DLD1 (cell line): ENCODE measurements at regions not wholly inside any gene's neighbourhood (a gene's known extent, or its start where the extent isn't known, plus 50 kb on each side); places are given as distances from the start of the nearest gene placed in this dataset.
"Not testable (repeated sequence)": the region's sequence is repeated elsewhere in the genome, so short reads cannot be mapped to it uniquely, and the experiment has no call there.

Experiments
- in situ Hi-C: cut with HindIII; loops from 2 replicates; pipeline ENCODE4 v1.10.0; 2017; ENCODE audit warnings: low sequenced_read_pairs

DNA sequence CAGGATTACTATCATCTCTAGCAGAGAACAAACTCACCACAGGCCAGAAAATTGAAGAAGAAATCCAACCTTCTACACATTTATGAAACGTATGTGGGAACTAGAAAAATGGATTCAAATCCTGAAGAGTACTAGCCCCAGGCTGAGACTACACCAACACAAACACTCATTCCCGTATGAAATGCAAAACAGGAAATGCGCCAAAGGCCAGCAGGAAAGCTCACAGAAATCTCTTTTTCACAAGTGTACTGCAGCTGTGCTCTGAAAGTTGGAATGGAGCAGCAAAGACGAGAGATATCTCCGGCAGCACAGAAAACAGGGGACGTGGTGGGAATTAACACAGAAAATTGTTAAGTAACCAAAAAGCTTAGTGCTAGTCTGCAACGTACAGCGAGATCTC lies 913.5 kb downstream of the TDRD15 start:
- in situ Hi-C loops, result no loop called here

DNA sequence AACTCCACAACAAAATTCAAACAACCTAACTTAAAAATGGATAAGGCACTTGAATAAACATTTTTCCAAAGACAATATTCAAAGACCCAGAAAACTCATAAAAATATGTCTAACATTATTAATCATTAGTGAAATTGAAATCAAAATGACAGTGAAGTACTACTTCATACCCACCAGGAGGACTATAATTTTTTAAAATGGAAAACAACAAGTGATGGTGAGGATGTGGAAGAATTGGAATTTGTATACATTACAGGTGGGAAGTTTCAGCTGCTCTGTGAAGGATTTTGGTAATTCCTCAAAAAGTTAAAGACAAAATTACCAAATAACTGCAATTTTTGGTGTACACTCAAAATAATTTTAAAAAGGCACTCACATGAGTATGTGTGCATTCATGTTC lies 920.0 kb downstream of the TDRD15 start:
- in situ Hi-C loops, result no loop called here

DNA sequence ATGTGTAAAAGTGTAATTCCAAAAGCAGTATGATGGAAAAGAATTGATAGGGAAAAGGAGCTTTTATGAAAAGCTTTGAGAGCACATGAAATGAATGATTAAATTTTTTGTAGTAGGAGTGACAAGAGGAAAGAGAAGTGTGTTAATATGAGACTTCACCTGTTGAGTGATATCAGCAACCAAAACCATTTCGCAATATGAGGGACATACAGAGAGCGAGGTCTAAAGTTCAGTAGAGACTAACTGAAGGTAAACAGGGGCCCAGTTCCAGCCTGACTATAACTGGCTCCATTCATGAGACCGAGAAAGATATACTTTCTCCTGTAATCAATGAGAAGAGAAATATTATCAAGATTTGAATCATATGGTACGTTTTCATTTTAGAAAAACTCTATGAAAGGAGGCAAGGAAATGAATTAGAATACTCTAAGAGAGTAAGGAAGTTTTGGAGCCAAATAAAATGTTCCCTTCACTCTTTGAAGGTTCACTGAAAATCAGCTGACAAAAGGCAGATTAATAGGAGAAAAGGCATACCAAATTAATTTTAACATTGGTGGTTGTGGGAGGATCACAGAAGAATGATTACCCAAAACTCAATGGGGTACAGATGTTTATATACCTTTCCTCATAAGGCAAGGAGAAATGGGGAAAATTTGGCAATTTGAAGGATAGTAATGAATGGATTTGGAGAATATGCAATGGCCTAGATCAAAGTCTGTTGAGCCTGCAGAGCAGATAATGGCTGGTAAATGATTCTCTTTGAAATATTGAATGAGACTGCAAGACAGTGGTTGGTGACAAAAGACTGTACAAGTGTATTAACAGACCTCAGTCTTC lies 932.2 kb downstream of the TDRD15 start:
- in situ Hi-C loops, result no loop called here

DNA sequence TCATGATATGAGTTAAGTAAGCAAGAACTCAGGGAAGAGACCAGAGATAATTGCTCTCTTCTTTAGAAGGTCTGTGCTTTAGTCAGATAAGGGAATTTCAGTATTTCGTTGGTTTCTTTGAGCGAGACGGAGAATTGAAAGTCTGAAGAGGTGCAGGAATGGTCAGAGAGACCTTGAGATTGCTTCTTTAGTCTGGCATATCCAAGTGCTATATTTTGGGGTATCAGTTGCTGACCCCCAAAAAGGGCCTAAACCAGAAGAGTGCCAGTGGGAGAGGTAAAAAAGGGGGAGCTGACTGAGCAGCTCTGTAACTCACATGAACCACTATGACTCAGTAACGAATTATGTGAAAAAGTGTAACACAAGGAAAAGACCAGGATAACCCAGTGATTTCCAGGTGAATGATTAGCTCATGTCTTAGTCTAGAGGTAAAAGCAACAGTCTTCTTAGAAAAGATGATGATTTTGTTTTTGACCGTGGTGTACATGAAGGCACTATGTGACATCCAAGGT lies 932.9 kb downstream of the TDRD15 start:
- in situ Hi-C loops, result no loop called here

DNA sequence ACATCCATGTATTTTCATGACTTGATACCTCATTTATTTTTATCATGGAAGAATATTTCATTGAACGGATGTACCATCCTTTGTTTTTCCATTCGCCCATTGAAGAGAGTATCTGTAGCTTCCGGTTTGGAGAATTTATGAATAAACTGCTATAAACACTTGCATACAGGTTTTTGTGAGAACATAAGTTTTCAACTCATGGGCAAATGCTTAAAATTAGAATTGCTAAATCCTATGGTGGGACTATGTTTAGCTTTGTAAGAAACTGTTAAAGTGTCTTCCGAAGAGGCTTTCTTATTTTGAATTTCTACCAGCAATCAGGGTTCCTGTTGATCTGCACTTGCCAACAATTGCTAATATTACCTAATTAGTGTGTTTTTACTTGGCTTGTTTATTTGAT lies 938.9 kb downstream of the TDRD15 start:
- in situ Hi-C loops, result no loop called here

DNA sequence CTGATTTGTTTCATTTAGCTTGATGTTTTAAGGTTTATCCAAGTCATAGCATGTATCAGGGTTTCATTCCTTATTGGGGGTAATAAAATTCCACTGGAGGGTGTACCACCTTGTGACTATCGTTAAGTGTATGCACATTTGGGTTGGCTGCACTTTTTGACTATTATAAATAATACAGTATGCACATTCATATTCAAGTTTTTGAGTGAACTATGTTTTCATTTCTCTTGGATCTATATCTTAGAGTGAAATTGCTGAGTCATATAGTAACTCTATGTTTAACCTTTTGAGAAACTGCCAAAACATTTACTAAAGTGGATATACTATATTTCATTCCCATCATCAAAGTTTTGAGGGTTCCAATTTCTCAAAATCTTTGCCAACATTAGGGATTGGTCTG lies 952.7 kb downstream of the TDRD15 start:
- in situ Hi-C loops, result no loop called here

DNA sequence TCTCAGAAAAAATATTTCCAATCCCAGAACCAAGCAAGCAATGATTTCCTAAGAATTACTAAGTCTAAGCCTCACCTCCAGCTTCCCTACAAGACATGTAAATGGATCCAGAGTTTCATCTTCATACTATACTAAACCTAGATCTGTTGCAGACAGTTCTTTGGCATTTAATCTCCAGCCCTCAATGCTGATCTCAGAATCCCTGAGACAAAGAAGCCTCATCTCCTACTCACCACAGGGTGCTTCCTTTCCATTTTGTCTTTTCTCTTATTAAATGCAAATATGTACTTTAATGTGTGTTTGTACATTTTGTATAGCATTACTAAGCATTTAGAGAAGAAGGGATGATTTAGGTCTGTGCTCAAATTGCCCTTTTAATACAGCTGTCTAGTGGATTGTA lies 954.9 kb downstream of the TDRD15 start:
- in situ Hi-C loops, result no loop called here

DNA sequence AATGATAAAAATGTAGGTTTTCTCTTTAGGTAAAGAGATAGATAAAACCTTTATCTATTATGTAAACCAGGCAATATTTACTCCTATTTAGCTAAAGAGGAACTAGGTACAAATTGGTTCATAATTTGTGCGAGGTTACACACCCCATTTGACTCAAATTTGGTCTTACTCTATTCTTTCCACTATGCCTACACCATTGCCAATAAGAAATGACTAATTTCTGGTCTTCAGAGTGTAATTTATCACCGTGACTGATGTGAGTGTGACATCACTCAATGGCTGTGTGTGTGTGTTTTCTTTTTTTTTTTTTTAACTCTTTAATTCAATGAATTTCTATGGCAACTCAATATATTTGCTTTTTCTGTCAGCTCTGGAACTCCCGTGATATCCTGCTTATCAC lies 955.8 kb downstream of the TDRD15 start:
- in situ Hi-C loops, result no loop called here

DNA sequence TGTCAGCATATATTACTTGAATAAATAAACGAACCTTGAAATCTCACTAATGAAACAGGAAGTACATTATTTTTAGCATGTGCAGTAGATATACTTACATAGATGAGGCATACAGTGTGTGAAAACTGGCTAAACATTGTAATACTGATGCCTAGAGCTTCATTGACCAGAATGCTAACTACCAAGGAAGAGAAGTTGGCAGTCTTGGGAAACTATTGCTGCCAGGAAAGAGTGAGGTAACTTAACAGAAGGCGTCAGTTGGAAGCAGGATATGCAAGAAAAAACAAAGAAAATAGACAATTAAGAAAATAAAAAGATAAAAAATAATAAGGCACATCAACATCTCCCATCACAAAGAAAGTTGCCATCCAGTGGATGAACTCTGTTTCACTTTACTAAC lies 963.0 kb downstream of the TDRD15 start:
- in situ Hi-C loops, result no loop called here

DNA sequence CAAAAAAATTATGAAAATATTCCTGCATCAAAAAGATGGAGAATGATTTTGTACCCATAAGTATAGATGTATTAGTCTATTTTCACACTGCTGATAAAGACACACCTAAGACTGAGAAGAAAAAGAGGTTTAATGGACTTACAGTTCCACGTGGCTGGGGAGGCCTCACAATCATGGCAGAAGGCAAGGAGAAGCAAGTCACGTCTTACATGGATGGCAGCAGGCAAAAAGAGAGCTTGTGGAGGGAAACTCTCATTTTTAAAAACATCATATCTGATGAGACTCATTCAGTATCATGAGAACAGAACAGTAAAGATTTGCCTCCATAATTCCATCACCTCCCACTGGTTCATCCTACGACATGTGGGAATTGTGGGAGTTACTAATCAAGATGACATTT lies 979.8 kb downstream of the TDRD15 start:
- in situ Hi-C loops, result not testable (repeated sequence)

DNA sequence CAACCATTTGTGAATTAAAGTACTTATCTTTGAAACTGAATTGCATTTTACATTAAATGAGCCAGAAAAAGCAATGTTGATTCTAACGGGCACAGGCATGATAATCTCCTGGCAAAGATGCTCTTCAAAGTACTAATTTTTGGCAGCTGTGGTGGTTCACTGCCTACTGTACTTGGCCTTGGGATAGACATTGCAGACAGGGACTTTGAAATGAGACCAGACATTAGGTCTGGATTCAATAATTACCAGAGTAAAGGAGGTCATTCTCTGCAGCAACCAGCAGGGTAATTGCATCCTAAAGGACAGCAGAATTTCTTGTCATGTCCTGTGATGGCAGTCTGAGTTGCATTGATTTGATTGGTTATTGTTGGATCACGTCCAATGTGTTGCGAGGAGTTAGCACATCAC lies 986.5 kb downstream of the TDRD15 start:
- in situ Hi-C loops, result no loop called here

DNA sequence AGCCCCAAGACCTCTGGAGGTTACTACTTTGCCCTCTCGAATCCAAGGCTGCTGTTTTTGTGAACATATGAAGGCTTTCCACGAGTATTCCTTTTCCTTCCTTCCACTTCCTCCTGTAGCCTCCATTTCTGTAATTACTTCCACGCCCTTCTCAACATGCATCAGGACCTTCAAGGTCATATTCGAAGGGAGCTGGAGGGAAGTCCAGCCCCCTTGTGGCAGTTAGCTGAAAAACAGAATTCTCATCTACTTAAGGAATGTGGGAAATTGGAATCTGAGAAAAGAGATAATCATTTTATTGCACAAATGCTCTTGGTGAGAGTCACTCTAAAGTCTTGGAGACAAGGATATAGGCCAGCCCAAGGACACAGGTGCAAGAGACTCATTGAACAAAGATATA lies 1000.2 kb downstream of the TDRD15 start:
- in situ Hi-C loops, result no loop called here

DNA sequence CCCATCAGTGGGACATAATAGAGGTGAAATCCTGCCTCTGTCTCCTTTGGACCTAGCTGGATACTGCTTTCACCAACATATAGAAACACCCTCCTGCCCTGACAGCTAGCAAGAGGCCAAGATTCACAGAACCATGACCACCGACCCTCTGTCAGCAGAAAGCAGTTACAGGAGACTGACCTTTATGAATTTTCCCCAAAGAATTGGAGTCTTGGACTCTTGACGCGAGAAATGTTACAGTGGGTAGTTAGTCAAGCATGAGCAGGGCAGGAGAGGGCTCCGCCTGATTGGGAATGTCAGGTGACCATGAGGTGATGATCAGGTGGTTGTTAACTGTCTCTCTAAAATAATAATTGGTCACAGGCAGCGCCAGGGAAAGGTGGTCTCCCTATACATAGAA lies 1002.3 kb downstream of the TDRD15 start:
- in situ Hi-C loops, result no loop called here

DNA sequence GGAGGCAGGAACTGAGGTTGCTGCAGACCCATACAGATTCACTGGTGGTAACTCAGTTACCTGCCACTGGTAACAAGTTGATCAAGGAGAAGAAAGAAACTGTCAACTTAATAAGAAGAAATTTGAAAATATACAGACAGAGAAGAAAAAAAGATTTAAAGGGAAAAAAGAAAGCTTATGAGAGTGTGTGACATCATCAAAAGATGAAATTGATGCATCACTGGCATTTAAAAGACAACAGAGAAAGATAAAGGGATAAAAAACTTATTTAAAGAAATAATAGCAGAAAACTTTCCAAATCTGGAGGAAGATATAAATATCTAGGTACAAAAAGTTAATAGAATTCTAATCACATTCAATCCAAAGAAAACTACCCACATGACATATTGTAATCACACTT lies 1003.2 kb downstream of the TDRD15 start:
- in situ Hi-C loops, result no loop called here

DNA sequence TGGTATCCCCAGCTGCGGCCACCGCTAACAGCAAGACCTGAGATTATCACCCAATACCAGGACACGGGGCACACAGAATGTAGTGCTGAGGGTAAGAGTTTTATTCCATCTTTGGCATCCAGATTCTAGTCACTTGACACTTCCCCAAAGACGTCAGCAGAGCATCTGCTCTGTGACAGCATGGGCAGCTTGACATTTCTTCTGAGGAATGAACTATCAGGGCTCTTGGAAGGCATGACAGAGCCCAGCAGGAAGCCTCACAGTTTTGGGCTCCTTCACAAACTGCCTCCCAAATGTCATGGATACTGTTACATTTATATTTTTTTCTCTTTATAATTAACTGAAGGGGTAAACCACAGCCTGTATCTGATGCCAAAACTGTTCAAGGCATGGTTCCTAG lies 1010.7 kb downstream of the TDRD15 start:
- in situ Hi-C loops, result no loop called here

DNA sequence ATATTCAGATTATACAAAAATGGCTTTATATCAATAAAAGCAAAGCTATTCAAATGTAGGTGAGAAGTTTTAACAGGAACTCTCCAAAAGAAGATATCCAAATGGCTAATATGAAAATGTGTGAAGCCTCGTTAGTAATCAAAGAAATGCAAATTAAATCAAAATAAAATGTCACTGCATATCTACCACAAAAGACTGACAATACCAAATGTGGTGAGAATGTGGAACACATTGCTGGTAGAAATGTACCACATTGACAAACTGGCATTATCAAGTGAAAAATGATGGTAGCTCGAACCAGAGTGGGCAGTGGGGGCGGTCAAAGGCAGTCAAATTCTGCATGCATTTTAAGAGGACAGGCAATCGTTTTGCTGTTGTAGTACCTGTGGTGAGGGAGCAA lies 1012.7 kb downstream of the TDRD15 start:
- in situ Hi-C loops, result no loop called here

DNA sequence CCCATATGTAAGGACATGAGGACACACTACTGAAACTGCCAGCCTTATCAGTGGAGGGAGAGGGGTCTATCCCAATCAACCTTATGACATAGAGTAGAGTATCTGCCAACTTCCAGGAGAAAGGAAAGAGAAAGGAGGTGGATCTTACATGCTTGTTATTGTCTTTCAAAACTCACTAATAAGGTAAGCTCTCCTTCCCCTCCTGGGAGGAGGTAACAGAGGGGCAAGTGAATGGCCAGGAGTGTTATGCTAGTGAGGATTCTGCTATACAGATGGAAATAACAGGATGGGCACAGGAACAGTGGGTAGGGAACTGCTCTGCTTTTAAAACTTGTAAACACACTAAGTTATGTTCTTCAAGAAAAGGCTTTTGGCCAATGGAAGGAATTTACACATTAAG lies 1020.1 kb downstream of the TDRD15 start:
- in situ Hi-C loops, result no loop called here

DNA sequence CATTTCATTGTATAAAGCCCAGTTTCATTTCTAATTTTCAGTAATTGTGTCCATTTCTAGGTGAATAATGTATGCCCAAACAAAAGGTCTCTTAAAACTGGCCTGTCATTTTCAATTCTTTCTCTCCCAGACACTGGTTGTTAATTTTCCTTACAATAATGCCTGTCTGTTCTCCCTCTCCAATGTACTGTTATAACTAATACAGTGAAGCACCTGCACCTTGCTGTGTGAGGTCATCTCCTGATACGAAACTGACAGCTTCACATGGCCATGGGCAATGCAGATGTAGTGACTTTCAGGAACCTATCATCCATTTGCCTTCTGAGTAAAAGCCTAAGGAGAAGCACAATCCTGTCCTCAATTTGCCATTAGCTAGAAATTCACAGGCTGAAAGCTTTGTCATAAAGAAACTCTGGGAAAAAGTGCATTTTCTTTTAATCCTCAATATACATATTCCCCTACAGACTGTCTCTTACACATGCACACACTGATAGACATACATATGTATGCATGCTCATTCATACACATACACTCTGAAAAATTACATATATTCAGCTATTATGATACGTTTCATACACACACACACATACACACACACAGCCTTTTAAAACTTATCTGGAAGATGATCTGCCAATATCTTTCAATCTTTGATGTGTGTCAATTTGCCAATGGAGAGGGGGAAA lies 1030.3 kb downstream of the TDRD15 start:
- in situ Hi-C loops, result no loop called here

DNA sequence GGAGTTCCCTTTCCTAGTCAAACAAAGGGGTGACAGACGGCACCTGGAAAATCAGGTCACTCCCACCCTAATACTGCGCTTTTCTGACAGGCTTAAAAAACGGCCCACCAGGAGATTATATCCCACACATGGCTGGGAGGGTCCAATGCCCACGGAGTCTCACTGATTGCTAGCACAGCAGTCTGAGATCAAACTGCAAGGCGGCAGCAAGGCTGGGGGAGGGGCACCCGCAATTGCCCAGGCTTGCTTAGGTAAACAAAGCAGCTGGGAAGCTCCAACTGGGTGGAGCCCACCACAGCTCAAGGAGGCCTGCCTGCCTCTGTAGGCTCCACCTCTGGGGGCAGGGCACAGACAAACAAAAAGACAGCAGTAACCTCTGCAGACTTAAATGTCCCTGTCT lies 1032.9 kb downstream of the TDRD15 start:
- in situ Hi-C loops, result not testable (repeated sequence)

DNA sequence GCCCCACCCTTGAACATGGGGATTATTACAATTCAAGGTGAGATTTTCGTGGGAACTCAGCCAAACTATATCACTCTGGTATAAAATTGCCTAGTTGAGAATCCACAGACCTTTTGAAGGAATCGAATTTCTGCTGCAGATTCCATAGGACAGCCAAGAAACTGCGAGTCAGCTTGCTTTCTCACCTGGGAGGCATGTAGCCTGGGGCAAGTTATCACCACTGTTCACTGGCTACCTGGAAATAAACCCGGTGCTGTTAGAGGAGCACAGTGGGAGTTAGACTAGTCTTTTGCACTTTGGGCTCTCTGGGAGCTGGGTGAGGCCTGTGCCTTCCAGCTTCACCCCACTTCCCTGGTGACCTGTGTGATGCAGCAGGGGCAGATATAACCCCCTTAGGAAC lies 1043.5 kb downstream of the TDRD15 start:
- in situ Hi-C loops, result no loop called here

DNA sequence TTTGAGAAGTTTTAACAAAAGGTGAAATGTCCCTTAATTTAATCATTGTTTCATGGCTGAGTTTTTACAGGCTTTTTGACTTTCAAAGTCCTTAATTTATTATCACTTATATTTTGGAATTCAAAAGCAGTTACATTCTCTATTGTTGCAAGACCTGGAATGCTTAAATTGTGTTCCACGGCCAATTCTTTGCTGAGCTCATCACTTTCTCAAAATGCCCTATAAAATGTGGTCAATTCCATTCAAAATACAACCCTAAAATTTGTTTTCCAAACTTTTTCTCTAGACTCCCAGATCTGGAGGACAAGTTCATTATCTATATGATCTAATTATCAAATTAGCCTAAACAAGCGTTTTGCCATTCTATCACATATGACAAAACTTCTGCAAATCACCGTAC lies 1051.2 kb downstream of the TDRD15 start:
- in situ Hi-C loops, result no loop called here

DNA sequence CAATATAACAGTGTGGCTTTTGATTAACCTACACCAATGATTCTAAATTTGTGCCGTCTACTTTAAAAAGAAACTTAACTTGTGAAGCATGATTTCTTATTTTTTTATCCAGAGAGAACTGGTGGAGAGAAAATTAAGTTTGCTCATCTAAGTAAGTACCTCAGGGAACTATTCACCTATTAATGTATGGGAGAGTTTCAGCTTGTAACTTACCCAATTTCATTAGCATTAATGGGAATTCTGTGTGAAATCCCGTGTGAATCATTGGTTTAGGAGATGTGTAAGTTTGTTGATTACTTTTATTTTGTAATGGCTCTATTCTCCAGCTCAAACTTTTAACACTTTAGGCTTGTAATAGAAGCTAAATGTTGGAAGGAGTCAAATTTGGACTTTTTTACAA lies 1061.5 kb downstream of the TDRD15 start:
- in situ Hi-C loops, result no loop called here
